Hepatocyte (in vitro differentiated cells): ENCODE measurements at regions not wholly inside any gene's neighbourhood (a gene's known extent, or its start where the extent isn't known, plus 50 kb on each side); places are given as distances from the start of the nearest gene placed in this dataset.
A peak's percentile ranks its signal among the peaks of the same experiment; 100 is the strongest.

Experiments used
- DNase-seq: peaks from one replicate; pipeline ENCODE4 v3.0.0-alpha.2; 2016; ENCODE audit warnings: low spot score
- H2AFZ ChIP-seq: fragments of 200-600 bp; sonication (generic); 2 replicates; pipeline ENCODE4 v1.6.0; 2016; ENCODE audit warnings: antibody characterized with exemption, mild to moderate bottlenecking
- H3K27ac ChIP-seq: fragments of 200-600 bp; sonication (generic); 2 replicates; pipeline ENCODE4 v1.5.1; 2016; ENCODE audit warnings: mild to moderate bottlenecking
- H3K27me3 ChIP-seq: fragments of 200-600 bp; sonication (generic); 2 replicates; pipeline ENCODE4 v1.6.1; 2016
- H3K36me3 ChIP-seq: fragments of 200-600 bp; sonication (generic); replicated peaks from 2 replicates; pipeline ENCODE4 v1.5.1; 2016; ENCODE audit warnings: low read depth; ENCODE audit not compliant: insufficient read depth
- H3K4me1 ChIP-seq: fragments of 200-600 bp; sonication (generic); 2 replicates; pipeline ENCODE4 v1.5.1; 2016; ENCODE audit warnings: mild to moderate bottlenecking, moderate library complexity; ENCODE audit not compliant: insufficient read depth
- H3K4me2 ChIP-seq: fragments of 200-600 bp; sonication (generic); 2 replicates; pipeline ENCODE4 v1.6.0; 2016
- H3K4me3 ChIP-seq: fragments of 200-600 bp; sonication (generic); 2 replicates; pipeline ENCODE4 v1.5.1; 2016; ENCODE audit warnings: mild to moderate bottlenecking
- H3K79me2 ChIP-seq: fragments of 200-600 bp; sonication (generic); 2 replicates; pipeline ENCODE4 v1.6.0; 2017; ENCODE audit warnings: mild to moderate bottlenecking
- H3K9me2 ChIP-seq: fragments of 200-600 bp; sonication (generic); replicated peaks from 2 replicates; pipeline ENCODE4 v1.6.0; 2017; ENCODE audit warnings: mild to moderate bottlenecking; ENCODE audit not compliant: insufficient read depth
- H3K9me3 ChIP-seq: fragments of 200-600 bp; sonication (generic); 2 replicates; pipeline ENCODE4 v1.5.1; 2016; ENCODE audit warnings: low read depth, mild to moderate bottlenecking
- H4K20me1 ChIP-seq: fragments of 200-600 bp; sonication (generic); 2 replicates; pipeline ENCODE4 v1.6.0; 2016; ENCODE audit warnings: mild to moderate bottlenecking; ENCODE audit not compliant: insufficient read depth, poor library complexity, severe bottlenecking
- EZH2 ChIP-seq: fragments of 200-600 bp; sonication (generic); IDR thresholded peaks from 2 replicates; pipeline ENCODE4 v1.6.1; 2016; ENCODE audit warnings: antibody characterized with exemption, mild to moderate bottlenecking, borderline replicate concordance
- EZH2phosphoT487 ChIP-seq: fragments of 200-600 bp; sonication (generic); IDR thresholded peaks from one replicate; pipeline ENCODE4 v1.6.1; 2018; ENCODE audit warnings: antibody characterized with exemption, mild to moderate bottlenecking, low read depth, moderate library complexity; ENCODE audit not compliant: unreplicated experiment, severe bottlenecking
- WGBS: methylation state at CpG from one replicate; pipeline ENCODE4 v1.1.6; 2016; ENCODE audit warnings: low lambda C conversion rate; ENCODE audit errors: missing lambda C conversion rate; 5-methylcytosine and 5-hydroxymethylcytosine counted together
- TF ChIP-seq, protein P1 (sequence below): fragments of 200-600 bp; sonication (generic); IDR thresholded peaks from 2 replicates; pipeline ENCODE4 v1.5.1; 2016; ENCODE audit warnings: antibody characterized with exemption, mild to moderate bottlenecking; ENCODE audit not compliant: poor library complexity

DNA sequence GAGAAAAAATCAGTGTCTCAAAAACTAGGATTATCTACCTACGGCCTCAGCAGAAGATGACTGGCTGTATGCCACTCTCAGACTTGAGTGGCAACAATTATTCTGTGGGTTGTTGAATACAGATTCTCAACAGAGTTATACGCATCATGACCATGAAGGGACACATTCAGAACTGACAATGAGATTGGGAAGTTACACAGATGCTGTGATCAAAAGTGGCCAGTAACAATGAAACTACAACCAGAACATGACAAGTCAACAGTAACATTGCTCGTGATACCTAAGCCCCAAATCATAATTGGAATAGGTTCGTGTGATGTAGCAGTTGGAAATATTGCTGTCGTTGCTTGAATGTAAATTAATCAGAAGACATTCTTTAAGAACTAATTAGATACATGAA lies 957.5 kb upstream of the CDH9 start:
- H3K27me3 ChIP-seq: no peaks in the 10 kb centered on the region
- no peak overlapping the region for H3K4me3 ChIP-seq
- H3K9me3 ChIP-seq: no peaks in the 10 kb centered on the region
- no peaks in the 10 kb centered on the region for H3K9me2 ChIP-seq
- TF ChIP-seq EZH2 (no peak), EZH2phosphoT487 (no peak)
- TF ChIP-seq, protein P1, sequence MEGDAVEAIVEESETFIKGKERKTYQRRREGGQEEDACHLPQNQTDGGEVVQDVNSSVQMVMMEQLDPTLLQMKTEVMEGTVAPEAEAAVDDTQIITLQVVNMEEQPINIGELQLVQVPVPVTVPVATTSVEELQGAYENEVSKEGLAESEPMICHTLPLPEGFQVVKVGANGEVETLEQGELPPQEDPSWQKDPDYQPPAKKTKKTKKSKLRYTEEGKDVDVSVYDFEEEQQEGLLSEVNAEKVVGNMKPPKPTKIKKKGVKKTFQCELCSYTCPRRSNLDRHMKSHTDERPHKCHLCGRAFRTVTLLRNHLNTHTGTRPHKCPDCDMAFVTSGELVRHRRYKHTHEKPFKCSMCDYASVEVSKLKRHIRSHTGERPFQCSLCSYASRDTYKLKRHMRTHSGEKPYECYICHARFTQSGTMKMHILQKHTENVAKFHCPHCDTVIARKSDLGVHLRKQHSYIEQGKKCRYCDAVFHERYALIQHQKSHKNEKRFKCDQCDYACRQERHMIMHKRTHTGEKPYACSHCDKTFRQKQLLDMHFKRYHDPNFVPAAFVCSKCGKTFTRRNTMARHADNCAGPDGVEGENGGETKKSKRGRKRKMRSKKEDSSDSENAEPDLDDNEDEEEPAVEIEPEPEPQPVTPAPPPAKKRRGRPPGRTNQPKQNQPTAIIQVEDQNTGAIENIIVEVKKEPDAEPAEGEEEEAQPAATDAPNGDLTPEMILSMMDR: no peak
- H4K20me1 ChIP-seq: no peaks in the 10 kb centered on the region
- no peak for DNase-seq
- WGBS: 84% methylated on average over 5 of the region's 5 CpGs
- no peak overlapping the region for H2AFZ ChIP-seq
- H3K4me1 ChIP-seq: no peaks in the 10 kb centered on the region
- no peaks in the 10 kb centered on the region for H3K79me2 ChIP-seq
- no peaks in the 10 kb centered on the region for H3K36me3 ChIP-seq
- no peak overlapping the region for H3K4me2 ChIP-seq
- no peak overlapping the region for H3K27ac ChIP-seq

DNA sequence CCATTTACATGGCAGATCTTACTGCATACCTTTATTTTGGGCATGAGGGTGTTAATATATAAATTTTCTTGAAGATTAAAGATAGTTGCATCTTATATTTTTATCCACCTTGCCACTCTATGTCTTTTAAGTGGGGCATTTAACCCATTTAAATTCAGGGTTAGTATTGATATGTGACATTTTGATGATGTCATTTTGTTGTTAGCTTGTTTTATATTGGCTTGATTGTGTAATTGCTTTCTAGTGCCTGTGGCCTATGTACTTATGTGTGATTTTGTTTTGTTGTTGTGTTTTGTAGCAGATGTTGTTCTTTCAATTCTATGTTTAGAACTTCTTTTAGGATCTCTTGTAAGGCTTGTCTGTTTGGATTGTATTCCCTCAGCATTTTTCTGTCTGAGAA lies 939.9 kb upstream of the CDH9 start:
- Histone ChIP-seq H4K20me1 (no peaks in the 10 kb centered on the region), H3K79me2 (no peaks in the 10 kb centered on the region), H3K27ac (no peak overlapping the region), H3K4me2 (no peak overlapping the region), H3K9me3 (no peaks in the 10 kb centered on the region), H3K4me3 (no peak overlapping the region), H3K9me2 (no peaks in the 10 kb centered on the region), H3K27me3 (no peaks in the 10 kb centered on the region), H3K36me3 (no peaks in the 10 kb centered on the region), H2AFZ (no peak overlapping the region), H3K4me1 (no peaks in the 10 kb centered on the region)
- no peak for DNase-seq
- TF ChIP-seq, protein P1: no peak

DNA sequence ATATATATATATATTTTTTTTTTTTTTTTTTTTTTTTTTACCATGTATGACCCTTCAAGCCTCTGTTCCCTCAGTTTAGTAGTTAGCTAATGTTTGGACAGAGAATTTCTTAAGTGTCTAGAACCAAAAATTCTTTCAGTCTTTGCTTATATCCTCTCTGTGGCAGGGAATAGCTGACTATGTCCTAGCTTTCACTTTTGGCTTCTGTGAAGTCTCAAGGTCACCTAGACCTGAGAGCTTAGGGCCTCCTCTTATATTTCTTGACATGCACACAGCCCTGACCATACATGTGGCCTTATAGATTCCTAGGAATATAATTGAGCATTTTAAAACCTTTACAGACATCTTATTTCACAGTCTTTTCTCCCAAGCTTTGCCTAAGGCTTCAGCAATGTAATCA lies 930.8 kb upstream of the CDH9 start:
- H4K20me1 ChIP-seq: no peaks in the 10 kb centered on the region
- no peaks in the 10 kb centered on the region for H3K27me3 ChIP-seq

More for the DNA sequence above, 930.8 kb upstream of the CDH9 start:
- Histone ChIP-seq H2AFZ (peak overlapping the region; percentile 28), H3K4me3 (no peak overlapping the region), H3K36me3 (no peaks in the 10 kb centered on the region), H3K9me2 (no peaks in the 10 kb centered on the region), H3K79me2 (no peaks in the 10 kb centered on the region), H3K4me2 (no peak overlapping the region), H3K4me1 (no peaks in the 10 kb centered on the region), H3K27ac (no peak overlapping the region), H3K9me3 (no peaks in the 10 kb centered on the region)
- DNase-seq: no peak
- TF ChIP-seq, protein P1: no peak
- TF ChIP-seq EZH2 (no peak), EZH2phosphoT487 (no peak)
